PC-9 (cell line): ENCODE measurements at regions not wholly inside any gene's neighbourhood (a gene's known extent, or its start where the extent isn't known, plus 50 kb on each side); places are given as distances from the start of the nearest gene placed in this dataset.
"Not testable (repeated sequence)": the region's sequence is repeated elsewhere in the genome, so short reads cannot be mapped to it uniquely, and the experiment has no call there.

Experiments
- BruUV-seq: library from RNA; stranded (reverse); fragments of 400-500 nt; replicated peaks from 2 replicates; lab custom pipeline; 2021; lab: Mats Ljungman, UMichigan
- CTCF ChIA-PET: fragments of 300-600 bp; sonication (Branson Sonifier 250); formaldehyde crosslinking; loops from one replicate; lab custom pipeline; 2022; ENCODE audit warnings: antibody characterized with exemption; lab: Charles Lee
- POLR2A ChIA-PET: fragments of 300-600 bp; sonication (Branson Sonifier 250); formaldehyde crosslinking; loops from one replicate; lab custom pipeline; 2022; ENCODE audit warnings: antibody characterized with exemption; ENCODE audit not compliant: unreplicated experiment; lab: Charles Lee
- DNase-seq, 2 experiments: peaks; one replicate each; pipeline versions ENCODE4 v3.0.0 to v3.0.0-alpha.2; 2015 to 2022; ENCODE audit warnings: mixed read lengths in 1 of 2
- H2AFZ ChIP-seq: fragments of 200-600 bp; sonication (generic); 2 replicates; pipeline ENCODE4 v1.8.1; 2017; ENCODE audit warnings: antibody characterized with exemption
- H3F3A ChIP-seq: fragments of 200-600 bp; sonication (generic); 2 replicates; pipeline ENCODE4 v1.8.1; 2017; ENCODE audit warnings: antibody characterized with exemption, mild to moderate bottlenecking, low read depth; ENCODE audit not compliant: insufficient read depth
- H3K27ac ChIP-seq: fragments of 200-600 bp; sonication (generic); 2 replicates; pipeline ENCODE4 v1.6.1; 2016; ENCODE audit warnings: mixed run types
- H3K27me3 ChIP-seq: fragments of 200-600 bp; sonication (generic); 2 replicates; pipeline ENCODE4 v1.6.1; 2016; ENCODE audit warnings: low read depth, mixed run types; ENCODE audit not compliant: insufficient read depth
- H3K36me3 ChIP-seq: fragments of 200-600 bp; sonication (generic); 2 replicates; pipeline ENCODE4 v1.6.1; 2016; ENCODE audit warnings: low read depth, mixed run types
- H3K4me1 ChIP-seq: fragments of 200-600 bp; sonication (generic); replicated peaks from 2 replicates; pipeline ENCODE4 v1.6.1; 2016; ENCODE audit warnings: mixed run types; ENCODE audit not compliant: insufficient read depth
- H3K4me2 ChIP-seq: fragments of 200-600 bp; sonication (generic); 2 replicates; pipeline ENCODE4 v1.6.1; 2017; ENCODE audit warnings: mixed run types
- H3K4me3 ChIP-seq: fragments of 200-600 bp; sonication (generic); 2 replicates; pipeline ENCODE4 v1.6.1; 2016; ENCODE audit warnings: mixed run types
- H3K79me2 ChIP-seq: fragments of 200-600 bp; sonication (generic); 2 replicates; pipeline ENCODE4 v1.6.1; 2017; ENCODE audit warnings: low read depth, mixed run types
- H3K9me2 ChIP-seq: fragments of 200-600 bp; sonication (generic); 2 replicates; pipeline ENCODE4 v1.8.1; 2017; ENCODE audit warnings: mild to moderate bottlenecking; ENCODE audit not compliant: insufficient read depth
- H3K9me3 ChIP-seq: fragments of 200-600 bp; sonication (generic); 2 replicates; pipeline ENCODE4 v1.8.1; 2016; ENCODE audit warnings: low read depth; ENCODE audit not compliant: insufficient read depth
- H4K20me1 ChIP-seq: fragments of 200-600 bp; sonication (generic); 2 replicates; pipeline ENCODE4 v1.8.1; 2017; ENCODE audit not compliant: insufficient read depth
- CTCF ChIP-seq: fragments of 200-600 bp; sonication (generic); conservative IDR thresholded peaks from 2 replicates; pipeline ENCODE4 v1.6.1; 2017; ENCODE audit warnings: mixed run types, antibody characterized with exemption, mild to moderate bottlenecking, moderate library complexity
- EZH2 ChIP-seq: fragments of 200-600 bp; sonication (generic); IDR thresholded peaks from 2 replicates; pipeline ENCODE4 v1.8.0; 2017; ENCODE audit warnings: antibody characterized with exemption, low read depth
- intact Hi-C: fragments of 100-400 bp; cut with micrococcal nuclease; formaldehyde crosslinking; loops from one replicate; pipeline ENCODE4 v1.10.0; 2022; ENCODE audit not compliant: unreplicated experiment

- intact Hi-C loops: no loop called here
Measured at GRCh38 chr4:138439143-138439581, 197.0 kb upstream of the SLC7A11 start.

DNA sequence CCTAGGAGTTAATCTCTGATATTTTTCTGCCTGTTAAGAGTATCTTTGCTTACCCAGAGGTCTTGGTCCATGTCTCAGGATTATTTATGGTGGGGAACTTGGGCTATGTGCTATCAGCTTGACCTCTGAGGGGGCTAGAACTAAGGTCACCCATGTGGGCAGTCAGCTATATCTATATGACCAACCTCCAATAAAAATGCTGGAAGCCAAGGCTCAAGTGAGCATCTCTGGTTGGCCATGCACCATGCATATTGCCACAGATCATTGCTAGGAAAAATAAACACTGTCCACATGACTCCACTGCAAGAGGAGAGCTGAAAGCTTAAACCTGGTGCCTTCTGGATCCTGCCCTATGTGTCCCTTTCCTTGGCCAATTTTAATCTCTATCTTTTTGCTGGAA is 196.5 kb upstream of the SLC7A11 start:
- Histone ChIP-seq H3K9me2 (no peaks in the 10 kb centered on the region), H3K4me2 (no peak overlapping the region), H3K27ac (no peak overlapping the region), H3K4me3 (no peak overlapping the region), H3K4me1 (no peaks in the 10 kb centered on the region), H3K36me3 (no peaks in the 10 kb centered on the region), H2AFZ (no peak overlapping the region), H3K9me3 (no peaks in the 10 kb centered on the region), H3K79me2 (no peaks in the 10 kb centered on the region), H3F3A (no peaks in the 10 kb centered on the region), H4K20me1 (no peaks in the 10 kb centered on the region), H3K27me3 (no peaks in the 10 kb centered on the region)
- no peak for DNase-seq
- TF ChIP-seq CTCF (no peak), EZH2 (no peak)
- BruUV-seq: no TSS peak
- intact Hi-C loops: no loop called here
- CTCF ChIA-PET: no interaction called here
- POLR2A ChIA-PET: no interaction called here

More at GRCh38 chr4:138439143-138439581, 197.0 kb upstream of the SLC7A11 start:
- BruUV-seq: no TSS peak
- H3K4me3 ChIP-seq: no peak overlapping the region
- H3K36me3 ChIP-seq: no peaks in the 10 kb centered on the region
- TF ChIP-seq CTCF: no peak
- no peak for TF ChIP-seq EZH2
- H3F3A ChIP-seq: no peaks in the 10 kb centered on the region
- DNase-seq: no peak
- no peak overlapping the region for H2AFZ ChIP-seq
- H3K4me1 ChIP-seq: no peaks in the 10 kb centered on the region
- ChIA-PET POLR2A (no interaction called here), CTCF (no interaction called here)
- no peak overlapping the region for H3K4me2 ChIP-seq
- H3K9me2 ChIP-seq: no peaks in the 10 kb centered on the region
- H4K20me1 ChIP-seq: no peaks in the 10 kb centered on the region
- H3K9me3 ChIP-seq: no peaks in the 10 kb centered on the region
- no peaks in the 10 kb centered on the region for H3K27me3 ChIP-seq
- H3K27ac ChIP-seq: no peak overlapping the region
- H3K79me2 ChIP-seq: no peaks in the 10 kb centered on the region

DNA sequence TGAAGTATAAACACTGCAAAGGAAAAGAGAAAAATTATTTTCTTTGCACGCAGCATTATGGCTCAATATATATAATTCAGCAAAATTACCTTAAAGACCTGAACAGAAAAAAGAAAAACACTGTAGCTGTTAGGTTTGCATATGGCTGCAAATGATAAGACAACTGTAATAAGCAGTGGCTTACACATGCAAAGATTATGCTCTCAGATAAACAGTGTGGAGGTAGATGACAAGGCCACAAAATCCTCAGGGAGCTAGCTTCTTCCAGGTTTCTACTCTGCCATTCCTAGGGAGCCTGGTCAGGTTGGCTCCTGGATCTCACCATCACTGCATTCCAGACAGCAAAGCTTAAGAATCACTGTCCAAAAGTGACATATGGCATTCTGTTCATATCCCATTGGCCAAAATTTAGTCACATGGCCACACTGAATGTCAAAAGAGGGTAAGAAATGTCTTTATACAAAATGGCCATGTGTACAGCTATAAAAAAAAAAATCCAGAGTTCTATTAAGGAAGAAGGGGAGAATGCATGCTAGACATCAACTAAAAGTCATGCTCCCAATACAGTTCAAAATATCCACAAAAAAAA is 195.2 kb upstream of the SLC7A11 start:
- no TSS peak for BruUV-seq
- Histone ChIP-seq H3K27me3 (no peaks in the 10 kb centered on the region), H3F3A (no peaks in the 10 kb centered on the region), H3K4me2 (no peak overlapping the region), H3K4me3 (no peak overlapping the region), H2AFZ (no peak overlapping the region), H3K4me1 (no peaks in the 10 kb centered on the region), H3K27ac (no peak overlapping the region), H3K9me2 (no peaks in the 10 kb centered on the region), H4K20me1 (no peaks in the 10 kb centered on the region), H3K9me3 (no peaks in the 10 kb centered on the region), H3K36me3 (no peaks in the 10 kb centered on the region), H3K79me2 (no peaks in the 10 kb centered on the region)
- DNase-seq: no peak
- intact Hi-C loops: no loop called here
- no peak for TF ChIP-seq EZH2
- TF ChIP-seq CTCF: no peak
- ChIA-PET POLR2A (no interaction called here), CTCF (no interaction called here)

DNA sequence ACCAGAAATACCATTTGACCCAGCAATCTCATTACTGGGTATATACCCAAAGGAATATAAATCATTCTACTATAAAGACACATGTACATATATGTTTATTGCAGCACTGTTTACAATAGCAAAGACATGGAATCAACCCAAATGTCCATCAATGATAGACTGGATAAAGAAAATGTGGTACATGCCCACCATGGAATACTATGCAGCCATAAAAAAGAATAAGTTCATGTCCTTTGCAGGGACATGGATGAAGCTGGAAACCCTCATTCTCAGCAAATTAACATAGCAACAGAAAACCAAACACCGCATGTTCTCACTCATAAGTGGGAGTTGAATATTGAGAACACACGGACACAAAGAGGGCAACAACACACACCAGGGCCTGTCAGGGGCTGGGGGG is 193.6 kb upstream of the SLC7A11 start:
- H3K4me1 ChIP-seq, H3K9me2 ChIP-seq, H3K27ac ChIP-seq, H3K4me2 ChIP-seq, H3K36me3 ChIP-seq, H4K20me1 ChIP-seq, intact Hi-C loops, H3F3A ChIP-seq, CTCF ChIA-PET, H3K27me3 ChIP-seq, H2AFZ ChIP-seq, DNase-seq, H3K79me2 ChIP-seq, BruUV-seq, POLR2A ChIA-PET, H3K9me3 ChIP-seq, H3K4me3 ChIP-seq: not testable (repeated sequence)

DNA sequence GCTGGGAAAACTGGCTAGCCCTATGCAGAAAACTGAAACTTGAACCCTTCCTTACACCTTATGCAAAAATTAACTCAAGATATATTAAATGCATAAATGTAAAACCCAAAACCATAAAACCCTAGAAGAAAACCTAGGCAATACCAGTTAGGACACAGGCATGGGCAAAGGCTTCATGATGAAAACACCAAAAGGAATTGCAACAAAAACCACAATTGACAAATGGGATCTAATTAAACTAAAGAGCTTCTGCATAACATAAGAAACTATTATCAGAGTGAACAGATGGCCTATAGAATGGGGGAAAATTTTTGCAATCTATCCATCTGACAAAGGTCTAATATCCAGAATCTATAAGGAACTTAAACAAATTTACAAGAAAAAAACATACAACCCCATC is 192.9 kb upstream of the SLC7A11 start:
- H3K27ac ChIP-seq, intact Hi-C loops, H3K9me2 ChIP-seq, POLR2A ChIA-PET, H3K4me3 ChIP-seq, H2AFZ ChIP-seq, H3F3A ChIP-seq, CTCF ChIA-PET, H3K9me3 ChIP-seq, BruUV-seq, H3K36me3 ChIP-seq, DNase-seq, H3K27me3 ChIP-seq, H3K4me1 ChIP-seq, H4K20me1 ChIP-seq, H3K79me2 ChIP-seq, H3K4me2 ChIP-seq: not testable (repeated sequence)
